ENCODE measurements at regions not wholly inside any gene's neighbourhood (a gene's known extent, or its start where the extent isn't known, plus 50 kb on each side); places are given as distances from the start of the nearest gene placed in this dataset.

GRCh38 chr21:32096411-32096810 lies 182.4 kb downstream of the MIS18A start:
- Histone ChIP-seq H3K4me1 (ENCODE audit: control insufficient read depth, insufficient read depth, low read length) (peaks cover 13% of the 10 kb centered on the region), H3K27me3 (ENCODE audit: control insufficient read depth, insufficient read depth, low read length) (no peaks in the 10 kb centered on the region; the same call in 1 of the 2 replicates), H3K27ac (ENCODE audit: low read depth, low read length) (no peak overlapping the region), H3K9me3 (ENCODE audit: control insufficient read depth, insufficient read depth, low read depth, low read length) (peaks cover 15% of the 10 kb centered on the region), H3K9ac (ENCODE audit: low read length) (no peak overlapping the region), H3K4me3 (ENCODE audit: low read depth, low read length) (no peak overlapping the region), H3K36me3 (ENCODE audit: control insufficient read depth, insufficient read depth, low read length) (no peaks in the 10 kb centered on the region)

GRCh38 chr21:32094804-32095203 lies 184.0 kb downstream of the MIS18A start:
- Histone ChIP-seq H3K9me3 (ENCODE audit: control insufficient read depth, insufficient read depth, low read depth, low read length) (peaks cover 15% of the 10 kb centered on the region), H3K36me3 (ENCODE audit: control insufficient read depth, insufficient read depth, low read length) (no peaks in the 10 kb centered on the region), H3K4me3 (ENCODE audit: low read depth, low read length) (no peak overlapping the region)

GRCh38 chr21:32093646-32094462 lies 185.0 kb downstream of the MIS18A start:
- no peak overlapping the region for H3K9ac ChIP-seq (ENCODE audit: low read length)
- no peak overlapping the region for H3K4me3 ChIP-seq (ENCODE audit: low read depth, low read length)
- H3K36me3 ChIP-seq (ENCODE audit: control insufficient read depth, insufficient read depth, low read length): no peaks in the 10 kb centered on the region
- H3K9me3 ChIP-seq (ENCODE audit: control insufficient read depth, insufficient read depth, low read depth, low read length): peaks cover 15% of the 10 kb centered on the region
- no peak overlapping the region for H3K27ac ChIP-seq (ENCODE audit: low read depth, low read length)
- H3K27me3 ChIP-seq (ENCODE audit: control insufficient read depth, insufficient read depth, low read length): no peaks in the 10 kb centered on the region; the same call in 1 of the 2 replicates
- H3K4me1 ChIP-seq (ENCODE audit: control insufficient read depth, insufficient read depth, low read length): peaks cover 2% of the 10 kb centered on the region

More at GRCh38 chr21:32094804-32095203, 184.0 kb downstream of the MIS18A start:
- H3K27me3 ChIP-seq (ENCODE audit: control insufficient read depth, insufficient read depth, low read length): no peaks in the 10 kb centered on the region; the same call in 1 of the 2 replicates
- no peak overlapping the region for H3K9ac ChIP-seq (ENCODE audit: low read length)
- peaks cover 2% of the 10 kb centered on the region for H3K4me1 ChIP-seq (ENCODE audit: control insufficient read depth, insufficient read depth, low read length)
- no peak overlapping the region for H3K27ac ChIP-seq (ENCODE audit: low read depth, low read length)

GRCh38 chr21:32090956-32091355 lies 187.9 kb downstream of the MIS18A start:
- Histone ChIP-seq H3K9ac (ENCODE audit: low read length) (no peak overlapping the region), H3K27ac (ENCODE audit: low read depth, low read length) (no peak overlapping the region), H3K9me3 (ENCODE audit: control insufficient read depth, insufficient read depth, low read depth, low read length) (peaks cover 15% of the 10 kb centered on the region), H3K27me3 (ENCODE audit: control insufficient read depth, insufficient read depth, low read length) (no peaks in the 10 kb centered on the region; the same call in 1 of the 2 replicates), H3K36me3 (ENCODE audit: control insufficient read depth, insufficient read depth, low read length) (no peaks in the 10 kb centered on the region), H3K4me3 (ENCODE audit: low read depth, low read length) (no peak overlapping the region), H3K4me1 (ENCODE audit: control insufficient read depth, insufficient read depth, low read length) (no peaks in the 10 kb centered on the region)

GRCh38 chr21:32089766-32090165 lies 189.1 kb downstream of the MIS18A start:
- Histone ChIP-seq H3K27ac (ENCODE audit: low read depth, low read length) (no peak overlapping the region), H3K4me3 (ENCODE audit: low read depth, low read length) (no peak overlapping the region), H3K4me1 (ENCODE audit: control insufficient read depth, insufficient read depth, low read length) (no peaks in the 10 kb centered on the region), H3K9ac (ENCODE audit: low read length) (no peak overlapping the region), H3K36me3 (ENCODE audit: control insufficient read depth, insufficient read depth, low read length) (no peaks in the 10 kb centered on the region), H3K9me3 (ENCODE audit: control insufficient read depth, insufficient read depth, low read depth, low read length) (peaks cover 17% of the 10 kb centered on the region), H3K27me3 (ENCODE audit: control insufficient read depth, insufficient read depth, low read length) (no peaks in the 10 kb centered on the region; the same call in 1 of the 2 replicates)

GRCh38 chr21:32088471-32088870 lies 190.4 kb downstream of the MIS18A start:
- Histone ChIP-seq H3K4me1 (ENCODE audit: control insufficient read depth, insufficient read depth, low read length) (no peaks in the 10 kb centered on the region), H3K4me3 (ENCODE audit: low read depth, low read length) (no peak overlapping the region), H3K27me3 (ENCODE audit: control insufficient read depth, insufficient read depth, low read length) (no peaks in the 10 kb centered on the region; the same call in 1 of the 2 replicates), H3K36me3 (ENCODE audit: control insufficient read depth, insufficient read depth, low read length) (no peaks in the 10 kb centered on the region), H3K9ac (ENCODE audit: low read length) (no peak overlapping the region), H3K27ac (ENCODE audit: low read depth, low read length) (no peak overlapping the region), H3K9me3 (ENCODE audit: control insufficient read depth, insufficient read depth, low read depth, low read length) (peaks cover 14% of the 10 kb centered on the region)

- Histone ChIP-seq H3K4me1 (ENCODE audit: control insufficient read depth, insufficient read depth, low read length) (no peaks in the 10 kb centered on the region; the same call in 1 of the 2 replicates), H3K9ac (ENCODE audit: low read length) (no peak overlapping the region), H3K27ac (ENCODE audit: low read depth, low read length) (no peak overlapping the region), H3K36me3 (ENCODE audit: control insufficient read depth, insufficient read depth, low read length) (no peaks in the 10 kb centered on the region), H3K4me3 (ENCODE audit: low read depth, low read length) (no peak overlapping the region), H3K9me3 (ENCODE audit: control insufficient read depth, insufficient read depth, low read depth, low read length) (peaks cover 5% of the 10 kb centered on the region; the same call in 1 of the 2 replicates), H3K27me3 (ENCODE audit: control insufficient read depth, insufficient read depth, low read length) (no peaks in the 10 kb centered on the region; the same call in 1 of the 2 replicates)
These were observed 191.4 kb downstream of the MIS18A start for GRCh38 chr21:32087447-32087846.

- no peaks in the 10 kb centered on the region for H3K36me3 ChIP-seq (ENCODE audit: control insufficient read depth, insufficient read depth, low read length)
- H3K27me3 ChIP-seq (ENCODE audit: control insufficient read depth, insufficient read depth, low read length): no peaks in the 10 kb centered on the region
- 0 out of 2 replicates have a peak, but pooled peaks cover 2% of the 10 kb centered on the region for H3K9me3 ChIP-seq (ENCODE audit: control insufficient read depth, insufficient read depth, low read depth, low read length)
- no peak overlapping the region for H3K9ac ChIP-seq (ENCODE audit: low read length)
- no peaks in the 10 kb centered on the region; the same call in 1 of the 2 replicates for H3K4me1 ChIP-seq (ENCODE audit: control insufficient read depth, insufficient read depth, low read length)
- no peak overlapping the region for H3K27ac ChIP-seq (ENCODE audit: low read depth, low read length)
- no peak overlapping the region for H3K4me3 ChIP-seq (ENCODE audit: low read depth, low read length)
These were observed 195.7 kb downstream of the MIS18A start for GRCh38 chr21:32083197-32083596.

GRCh38 chr21:32082466-32082865 lies 196.4 kb downstream of the MIS18A start:
- Histone ChIP-seq H3K9me3 (ENCODE audit: control insufficient read depth, insufficient read depth, low read depth, low read length) (0 out of 2 replicates have a peak, but pooled peaks cover 2% of the 10 kb centered on the region), H3K4me3 (ENCODE audit: low read depth, low read length) (no peak overlapping the region), H3K27me3 (ENCODE audit: control insufficient read depth, insufficient read depth, low read length) (no peaks in the 10 kb centered on the region), H3K4me1 (ENCODE audit: control insufficient read depth, insufficient read depth, low read length) (no peaks in the 10 kb centered on the region; the same call in 1 of the 2 replicates), H3K27ac (ENCODE audit: low read depth, low read length) (no peak overlapping the region), H3K36me3 (ENCODE audit: control insufficient read depth, insufficient read depth, low read length) (no peaks in the 10 kb centered on the region), H3K9ac (ENCODE audit: low read length) (no peak overlapping the region)

- no peaks in the 10 kb centered on the region for H3K9me3 ChIP-seq (ENCODE audit: control insufficient read depth, insufficient read depth, low read depth, low read length)
- no peak overlapping the region for H3K4me3 ChIP-seq (ENCODE audit: low read depth, low read length)
- no peaks in the 10 kb centered on the region for H3K27me3 ChIP-seq (ENCODE audit: control insufficient read depth, insufficient read depth, low read length)
- H3K27ac ChIP-seq (ENCODE audit: low read depth, low read length): no peak overlapping the region
- no peak overlapping the region for H3K9ac ChIP-seq (ENCODE audit: low read length)
- no peaks in the 10 kb centered on the region for H3K4me1 ChIP-seq (ENCODE audit: control insufficient read depth, insufficient read depth, low read length)
- H3K36me3 ChIP-seq (ENCODE audit: control insufficient read depth, insufficient read depth, low read length): no peaks in the 10 kb centered on the region
These were observed 200.8 kb downstream of the HUNK start for GRCh38 chr21:32073593-32073992.

GRCh38 chr21:32073190-32073589 lies 200.4 kb downstream of the HUNK start:
- Histone ChIP-seq H3K27ac (ENCODE audit: low read depth, low read length) (no peak overlapping the region), H3K9me3 (ENCODE audit: control insufficient read depth, insufficient read depth, low read depth, low read length) (no peaks in the 10 kb centered on the region), H3K27me3 (ENCODE audit: control insufficient read depth, insufficient read depth, low read length) (no peaks in the 10 kb centered on the region), H3K4me1 (ENCODE audit: control insufficient read depth, insufficient read depth, low read length) (no peaks in the 10 kb centered on the region), H3K4me3 (ENCODE audit: low read depth, low read length) (no peak overlapping the region), H3K9ac (ENCODE audit: low read length) (no peak overlapping the region), H3K36me3 (ENCODE audit: control insufficient read depth, insufficient read depth, low read length) (no peaks in the 10 kb centered on the region)

Data from HUES6 (cell line).